HG03558 (cell line): ENCODE measurements at regions not wholly inside any gene's neighbourhood (a gene's known extent, or its start where the extent isn't known, plus 50 kb on each side); places are given as distances from the start of the nearest gene placed in this dataset.

Experiments used
- ATAC-seq: cut with Tn5 transposase; IDR thresholded peaks from one replicate; pipeline ENCODE4 v1.9.1; 2021; ENCODE audit warnings: moderate number of reproducible peaks; ENCODE audit not compliant: unreplicated experiment; ENCODE audit errors: extremely low read depth

GRCh38 chr2:9089831-9090230 is 86.3 kb upstream of the MBOAT2 start:
- ATAC-seq, result no peak

DNA sequence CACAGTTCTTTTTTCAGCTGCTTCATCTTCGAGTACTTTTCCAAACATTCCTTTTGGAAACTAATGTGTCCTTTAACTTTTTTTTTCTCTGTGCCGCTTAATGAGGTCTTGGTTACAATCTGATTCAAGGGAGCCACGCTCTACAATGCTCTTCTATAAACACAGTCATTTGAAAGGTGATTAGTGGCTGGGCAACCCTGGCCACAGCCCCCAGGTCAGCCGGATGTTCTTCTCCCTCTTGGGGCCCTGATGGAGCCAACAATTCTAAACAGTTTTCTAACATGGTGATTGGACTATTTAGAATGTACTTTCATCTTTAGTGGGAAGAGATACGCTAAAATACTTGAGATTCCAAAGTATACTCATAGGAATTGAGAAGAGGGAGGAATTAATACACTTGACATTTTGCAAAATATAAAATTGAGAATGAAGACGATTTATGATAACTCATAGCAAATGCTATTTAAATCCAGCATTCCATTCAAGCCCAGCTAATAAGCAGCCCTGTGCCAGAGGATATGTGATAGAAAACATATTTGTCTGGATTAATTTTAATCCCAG is 83.7 kb upstream of the MBOAT2 start:
- ATAC-seq, result no peak

GRCh38 chr2:9086465-9086864 is 83.0 kb upstream of the MBOAT2 start:
- no peak for ATAC-seq

GRCh38 chr2:9085353-9085752 is 81.9 kb upstream of the MBOAT2 start:
- no peak for ATAC-seq

DNA sequence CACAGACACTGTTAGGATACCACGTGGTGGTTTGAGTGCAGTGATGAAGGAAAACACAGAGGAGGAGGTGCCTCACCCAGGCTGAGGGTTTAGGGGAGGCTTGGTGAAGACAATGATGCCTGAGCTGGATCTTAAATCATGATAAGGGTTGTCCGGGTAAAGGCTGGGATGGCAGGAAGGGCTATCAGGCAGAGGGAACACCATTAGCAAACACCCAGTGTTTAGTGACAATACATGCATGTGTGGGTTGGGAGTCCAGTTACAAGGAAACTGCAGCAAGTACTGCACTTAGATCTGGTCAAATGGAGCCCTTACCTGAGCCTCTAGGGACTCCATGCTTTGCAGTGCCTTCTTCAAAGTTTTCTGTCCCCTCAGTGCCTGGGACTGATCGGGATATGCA is 79.8 kb upstream of the MBOAT2 start:
- ATAC-seq, result no peak

DNA sequence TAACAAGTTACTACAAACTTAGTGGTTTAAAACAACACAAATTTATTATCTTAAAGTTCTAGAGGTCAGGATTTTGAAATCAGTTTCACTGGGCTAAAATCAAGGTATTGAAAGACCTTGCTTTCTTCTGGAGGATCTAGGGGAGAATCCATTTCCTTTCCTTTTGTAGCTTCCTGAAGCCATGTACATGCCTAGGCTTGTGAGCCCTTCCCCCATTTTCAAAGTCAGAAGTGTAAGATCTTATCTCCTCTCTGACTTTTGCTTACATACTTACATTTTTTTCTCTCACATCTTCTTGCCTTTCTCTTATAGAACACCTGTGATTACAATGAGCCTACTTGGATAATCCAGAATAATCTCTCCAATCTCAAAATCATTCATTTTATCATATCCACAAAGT is 78.7 kb upstream of the MBOAT2 start:
- no peak for ATAC-seq

DNA sequence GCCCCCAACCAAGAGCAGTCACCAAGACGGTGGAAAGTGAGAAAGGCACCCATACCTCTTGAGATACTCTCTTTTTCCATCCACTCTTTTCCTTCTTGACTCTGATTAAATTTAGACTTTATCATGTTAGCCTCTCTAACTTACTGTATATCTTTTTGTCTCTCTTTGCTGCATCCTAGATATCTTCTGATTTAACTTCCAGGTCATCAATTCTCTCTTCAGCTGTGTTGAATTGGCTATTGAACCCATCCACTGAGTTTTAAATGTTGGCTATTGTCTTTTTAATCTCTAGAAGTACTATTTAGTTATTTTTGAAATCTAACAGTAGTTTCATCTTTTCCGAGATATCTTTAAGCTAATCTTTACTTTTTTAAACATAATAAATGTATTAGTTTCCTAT is 78.3 kb upstream of the MBOAT2 start:
- ATAC-seq, result no peak

DNA sequence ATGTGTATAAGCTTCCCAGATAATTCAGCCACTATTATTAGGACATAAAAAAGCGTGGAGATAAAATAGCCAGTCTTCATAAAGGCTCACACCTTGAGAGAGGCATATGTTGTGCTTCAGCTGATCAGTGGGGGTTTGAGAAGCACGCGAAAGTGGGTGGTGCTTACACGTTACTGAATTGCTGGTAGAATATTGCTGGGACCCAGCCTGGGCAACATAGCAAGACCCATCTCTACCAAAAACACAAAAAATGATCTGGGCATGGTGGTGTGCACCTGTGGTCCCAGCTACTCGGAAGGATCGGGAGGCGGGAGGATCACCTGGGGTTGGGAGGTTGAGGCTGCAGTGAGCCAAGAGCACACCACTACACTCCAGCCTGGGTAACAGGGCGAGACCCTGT is 74.9 kb upstream of the MBOAT2 start:
- no peak for ATAC-seq

GRCh38 chr2:9077691-9078090 is 74.2 kb upstream of the MBOAT2 start:
- ATAC-seq, result no peak

GRCh38 chr2:9076755-9077154 is 73.3 kb upstream of the MBOAT2 start:
- ATAC-seq, result no peak

GRCh38 chr2:9076210-9076609 is 72.7 kb upstream of the MBOAT2 start:
- ATAC-seq, result no peak

DNA sequence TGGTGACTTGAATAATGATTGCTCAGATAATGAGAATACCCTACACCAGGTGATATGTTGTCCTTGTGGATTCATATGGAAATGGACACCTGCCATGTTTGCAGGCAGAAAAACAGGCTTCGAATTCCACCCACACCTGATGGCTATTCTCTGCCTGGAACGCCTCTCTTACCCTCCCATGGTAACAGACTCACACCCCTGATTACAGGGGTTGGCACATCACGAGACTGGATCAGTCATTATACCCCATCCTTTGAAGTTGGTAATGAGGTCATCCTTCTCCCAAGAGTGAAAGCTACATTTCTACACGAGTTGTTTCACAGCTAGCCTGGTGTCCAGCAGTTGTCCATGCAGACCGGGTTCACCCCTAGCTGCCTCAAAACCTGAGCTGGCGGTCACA is 71.4 kb upstream of the MBOAT2 start:
- ATAC-seq, result no peak

DNA sequence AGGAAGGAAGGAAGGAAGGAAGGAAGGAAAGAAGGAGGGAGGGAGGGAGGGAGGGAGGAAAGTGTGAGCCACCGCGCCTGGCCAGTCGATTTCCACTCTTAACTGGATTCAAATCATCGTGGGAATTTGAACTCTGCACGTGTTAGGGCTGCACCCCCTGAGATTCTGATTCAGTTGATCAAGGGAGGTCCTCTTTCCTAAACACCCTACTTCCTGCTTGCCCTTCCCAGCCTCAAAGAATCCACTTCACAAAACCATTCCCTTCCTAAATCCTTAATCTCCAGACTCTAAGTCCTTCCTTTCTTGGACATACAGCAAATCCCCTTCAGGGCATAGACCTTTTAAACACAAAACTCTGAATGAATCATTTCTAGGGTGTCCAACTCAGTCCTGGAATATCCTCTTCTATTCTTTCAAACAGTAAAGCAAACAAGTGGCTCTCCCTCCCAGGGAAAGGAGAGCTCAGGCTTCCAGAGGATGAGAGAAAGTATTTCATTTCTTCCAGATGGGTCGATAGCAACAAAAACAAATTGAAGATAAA is 68.2 kb upstream of the MBOAT2 start:
- no peak for ATAC-seq

DNA sequence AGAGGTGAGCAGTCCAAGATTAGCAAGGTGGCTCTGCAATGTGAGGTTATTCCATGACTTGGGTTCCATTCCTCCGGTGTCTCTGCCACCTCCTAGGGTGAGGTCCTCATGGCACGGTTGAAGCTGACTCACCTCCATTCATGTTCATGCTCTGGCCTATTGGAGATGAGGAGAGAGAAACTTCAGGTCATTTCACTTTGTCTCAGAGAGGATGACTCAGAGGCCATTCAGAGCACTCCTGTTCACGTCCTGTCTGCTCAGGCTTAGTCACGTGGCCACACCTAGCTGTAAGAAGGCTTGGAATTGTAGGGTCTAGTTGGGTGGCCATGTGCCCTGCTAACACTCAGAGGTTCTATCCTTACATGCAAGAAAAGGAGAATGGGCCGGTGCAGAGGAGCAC is 67.5 kb upstream of the MBOAT2 start:
- ATAC-seq, result no peak

DNA sequence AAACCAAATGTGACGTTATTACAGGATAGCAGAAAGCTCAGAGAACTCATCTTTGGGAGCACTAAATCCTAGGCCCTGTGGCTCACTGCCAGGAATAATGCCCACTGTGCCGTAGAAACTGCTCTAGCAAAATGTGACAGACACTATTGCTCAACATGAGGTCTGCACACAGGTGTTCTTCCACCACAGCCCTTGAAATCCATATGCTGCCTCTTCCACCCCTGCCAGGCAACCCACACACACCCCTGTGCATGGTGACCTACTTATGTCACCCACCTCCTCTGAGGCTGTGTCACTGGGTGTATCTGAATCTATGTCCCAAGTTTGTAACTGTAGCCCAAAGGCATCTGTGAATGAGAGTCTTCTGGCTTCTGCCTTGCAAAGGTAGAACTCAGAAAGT is 66.1 kb upstream of the MBOAT2 start:
- no peak for ATAC-seq

GRCh38 chr2:9065901-9066300 is 62.4 kb upstream of the MBOAT2 start:
- no peak for ATAC-seq

- no peak for ATAC-seq
Observed at GRCh38 chr2:9063023-9063606, 59.6 kb upstream of the MBOAT2 start.

DNA sequence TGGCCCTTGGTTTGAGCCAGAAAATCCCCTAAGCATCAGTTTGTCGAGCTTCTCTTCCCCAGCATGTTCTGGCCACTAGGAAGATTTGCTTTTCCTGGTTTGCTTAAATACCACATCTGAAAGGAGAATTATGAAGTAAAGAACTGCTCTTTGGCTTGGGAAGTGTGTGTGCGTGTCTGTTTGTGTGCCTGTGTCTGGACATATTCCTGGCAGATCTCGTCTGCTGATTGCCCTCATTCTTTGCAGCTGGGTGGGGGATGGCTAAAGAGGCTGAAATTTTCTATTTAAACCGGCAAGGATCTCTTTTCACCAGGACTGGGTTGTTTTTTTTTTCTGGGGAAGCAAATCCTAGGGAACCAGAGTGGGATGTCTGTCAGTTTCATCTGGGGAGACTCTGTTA is 57.3 kb upstream of the MBOAT2 start:
- ATAC-seq, result no peak

GRCh38 chr2:9057939-9058761 is 54.7 kb upstream of the MBOAT2 start:
- no peak for ATAC-seq

- no peak for ATAC-seq
Observed at GRCh38 chr2:9055471-9055870, 52.0 kb upstream of the MBOAT2 start.

DNA sequence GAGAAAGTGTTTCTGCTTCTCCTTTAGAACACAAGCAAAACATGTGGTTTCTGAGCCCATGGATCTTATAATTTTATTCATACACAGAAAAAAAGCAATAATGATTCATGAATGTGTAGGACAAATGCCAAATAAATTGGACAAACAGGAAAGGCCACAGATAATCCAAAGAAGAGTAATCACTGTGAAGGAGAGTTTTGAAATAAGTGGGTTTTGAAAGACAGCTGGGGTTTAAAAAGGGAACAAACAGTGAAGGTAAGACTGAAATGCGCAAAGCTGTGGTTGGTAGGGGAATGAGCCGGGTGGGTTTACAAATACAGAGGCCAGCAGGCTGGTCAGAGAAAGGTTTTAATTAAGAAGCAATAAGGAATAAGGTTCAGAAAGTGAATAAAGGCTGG is 50.0 kb upstream of the MBOAT2 start:
- ATAC-seq, result no peak
